ENCODE measurements at regions not wholly inside any gene's neighbourhood (a gene's known extent, or its start where the extent isn't known, plus 50 kb on each side); places are given as distances from the start of the nearest gene placed in this dataset.

DNA sequence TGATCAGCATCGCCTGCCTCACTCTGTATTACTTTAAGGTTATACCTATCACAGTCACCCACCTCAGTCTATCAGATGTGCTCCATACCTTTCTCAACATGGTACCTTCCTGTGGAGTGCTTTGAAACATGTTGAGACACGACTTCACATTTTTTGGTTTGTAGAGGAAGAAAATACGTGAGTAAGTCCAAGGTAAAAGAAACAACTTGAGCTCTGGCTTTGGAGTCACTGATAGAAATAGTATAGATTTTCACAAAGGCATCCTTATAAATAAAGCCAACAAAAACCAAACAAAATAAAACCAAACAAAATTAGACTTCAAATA, 77.5 kb upstream of the HMHB1 start:
- Histone ChIP-seq H3K9ac (ENCODE audit: insufficient read depth, low read depth, low read length) (no peak overlapping the region), H3K79me2 (ENCODE audit: insufficient read depth, low read length) (no peaks in the 10 kb centered on the region), H3K36me3 (replicated peaks in 1 of 2; ENCODE audit: control insufficient read depth in 1 of 2, insufficient read depth in 2 of 2, low read length in 2 of 2) (no peaks in the 10 kb centered on the region), H3K4me1 (ENCODE audit: insufficient read depth, low read length) (no peaks in the 10 kb centered on the region), H3K9me3 (ENCODE audit: low read length) (no peaks in the 10 kb centered on the region), H3K4me2 (ENCODE audit: low read depth, low read length) (no peak overlapping the region), H4K20me1 (ENCODE audit: insufficient read depth, low read length) (no peaks in the 10 kb centered on the region), H3K27ac (ENCODE audit: extremely low read length, insufficient read depth, low read length) (no peak overlapping the region), H2AFZ (ENCODE audit: low read length) (no peak overlapping the region), H3K4me3 (replicated peaks in 1 of 3; ENCODE audit: insufficient read depth in 1 of 3, low read depth in 2 of 3, low read length in 3 of 3) (no peak overlapping the region), H3K27me3 (ENCODE audit: control insufficient read depth in 1 of 2, insufficient read depth in 2 of 2, low read length in 2 of 2) (peaks cover 0 to 5% of the 10 kb centered on the region in 2 experiments; a peak in 1 of 5 replicates)
- no peak for ATAC-seq
- CTCF ChIA-PET (ENCODE audit: low intra/inter-chr PET ratio, low total read pairs), result no interaction called here
- BruUV-seq (replicated peaks), result no TSS peak
- TF ChIP-seq, protein P1, sequence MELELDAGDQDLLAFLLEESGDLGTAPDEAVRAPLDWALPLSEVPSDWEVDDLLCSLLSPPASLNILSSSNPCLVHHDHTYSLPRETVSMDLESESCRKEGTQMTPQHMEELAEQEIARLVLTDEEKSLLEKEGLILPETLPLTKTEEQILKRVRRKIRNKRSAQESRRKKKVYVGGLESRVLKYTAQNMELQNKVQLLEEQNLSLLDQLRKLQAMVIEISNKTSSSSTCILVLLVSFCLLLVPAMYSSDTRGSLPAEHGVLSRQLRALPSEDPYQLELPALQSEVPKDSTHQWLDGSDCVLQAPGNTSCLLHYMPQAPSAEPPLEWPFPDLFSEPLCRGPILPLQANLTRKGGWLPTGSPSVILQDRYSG (CRISPR knock-in tag; IDR thresholded peaks at IDR 0.05), result no peak
- TF ChIP-seq TARDBP (CRISPR knock-in tag; IDR thresholded peaks at IDR 0.05), result no peak
- TF ChIP-seq FOSL1 (CRISPR knock-in tag; IDR thresholded peaks at IDR 0.05; ENCODE audit: borderline replicate concordance), result no peak
- no peak for TF ChIP-seq NONO (IDR thresholded peaks at IDR 0.05)
- no peak for TF ChIP-seq NONO (CRISPR knock-in tag; conservative IDR thresholded peaks at IDR 0.05)
- TF ChIP-seq, protein P2, sequence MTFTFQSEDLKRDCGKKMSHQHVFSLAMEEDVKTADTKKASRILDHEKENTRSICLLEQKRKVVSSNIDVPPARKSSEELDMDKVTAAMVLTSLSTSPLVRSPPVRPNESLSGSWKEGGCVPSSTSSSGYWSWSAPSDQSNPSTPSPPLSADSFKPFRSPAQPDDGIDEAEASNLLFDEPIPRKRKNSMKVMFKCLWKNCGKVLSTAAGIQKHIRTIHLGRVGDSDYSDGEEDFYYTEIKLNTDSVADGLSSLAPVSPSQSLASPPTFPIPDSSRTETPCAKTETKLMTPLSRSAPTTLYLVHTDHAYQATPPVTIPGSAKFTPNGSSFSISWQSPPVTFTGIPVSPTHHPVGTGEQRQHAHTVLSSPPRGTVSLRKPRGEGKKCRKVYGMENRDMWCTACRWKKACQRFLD (CRISPR knock-in tag; IDR thresholded peaks at IDR 0.05; ENCODE audit: borderline replicate concordance), result no peak
- TF ChIP-seq TOPORS (CRISPR knock-in tag; IDR thresholded peaks at IDR 0.05), result no peak
- TF ChIP-seq HNRNPUL1 (IDR thresholded peaks at IDR 0.05; ENCODE audit: low read depth, low read length), result no peak
- no peak for TF ChIP-seq TP53 (CRISPR knock-in tag; conservative IDR thresholded peaks at IDR 0.05)
- TF ChIP-seq POLR2A (IDR thresholded peaks at IDR 0.05; ENCODE audit: insufficient read depth in 1 of 2, low read depth in 2 of 2, low read length in 2 of 2), result no peak
- no peak for TF ChIP-seq REPIN1 (CRISPR knock-in tag; IDR thresholded peaks at IDR 0.05; ENCODE audit: borderline replicate concordance, low read depth)
- TF ChIP-seq ZNF234 (CRISPR knock-in tag; conservative IDR thresholded peaks at IDR 0.05), result no peak
- no peak for TF ChIP-seq ZNF180 (CRISPR knock-in tag; IDR thresholded peaks at IDR 0.05; ENCODE audit: borderline replicate concordance, low read depth)
- no peak for TF ChIP-seq ZBTB39 (CRISPR knock-in tag; IDR thresholded peaks at IDR 0.05)
- TF ChIP-seq ZNF616 (CRISPR knock-in tag; IDR thresholded peaks at IDR 0.05; ENCODE audit: low read depth), result no peak
- TF ChIP-seq TCF7L2 (IDR thresholded peaks at IDR 0.05; ENCODE audit: low read depth, low read length), result no peak
- no peak for TF ChIP-seq ZFP1 (CRISPR knock-in tag; IDR thresholded peaks at IDR 0.05)
- intact Hi-C loops (cut with micrococcal nuclease; ENCODE audit: unreplicated experiment), result no loop called here
- POLR2A ChIA-PET, result no interaction called here
- 15% methylated on average over 3 of the region's 3 CpGs for WGBS (ENCODE audit: low lambda C conversion rate)
- DNase-seq (ENCODE audit: low spot score), result no peak
- no peak for FAIRE-seq
- in situ Hi-C loops (cut with HindIII; ENCODE audit: extremely low pct_ligation_motif_present, low pct_unique_long_range_greater_than_20kb), result no loop called here

All from HepG2 (cell line).